IPS DF 4.7 (cell line): ENCODE measurements at regions not wholly inside any gene's neighbourhood (a gene's known extent, or its start where the extent isn't known, plus 50 kb on each side); places are given as distances from the start of the nearest gene placed in this dataset.
"Not testable (repeated sequence)": the region's sequence is repeated elsewhere in the genome, so short reads cannot be mapped to it uniquely, and the experiment has no call there.

Source experiments
- DNase-seq: peaks from one replicate; pipeline ENCODE4 v3.0.0-alpha.2; 2013; ENCODE audit warnings: low spot score; ENCODE audit errors: extremely low read depth

- no peak for DNase-seq
Observed at GRCh38 chr3:72042397-72043203, 257.7 kb upstream of the PROK2 start.

- DNase-seq = no peak
Observed at GRCh38 chr3:72041511-72041910, 256.6 kb upstream of the PROK2 start.

GRCh38 chr3:72041076-72041475 lies 256.1 kb upstream of the PROK2 start:
- no peak for DNase-seq

- no peak for DNase-seq
Observed at GRCh38 chr3:72039677-72040076, 254.7 kb upstream of the PROK2 start.

- no peak for DNase-seq
Observed at GRCh38 chr3:72036899-72037298, 252.0 kb upstream of the PROK2 start.

- DNase-seq = no peak
Observed at GRCh38 chr3:72035606-72036005, 250.7 kb upstream of the PROK2 start.

- DNase-seq = no peak
Observed at GRCh38 chr3:72034986-72035385, 250.0 kb upstream of the PROK2 start.

- DNase-seq = no peak
Observed at GRCh38 chr3:72033666-72034428, 248.9 kb upstream of the PROK2 start.

GRCh38 chr3:72032441-72033135 lies 247.6 kb upstream of the PROK2 start:
- no peak for DNase-seq

GRCh38 chr3:72031581-72031980 lies 246.6 kb upstream of the PROK2 start:
- DNase-seq = no peak

- not testable (repeated sequence) for DNase-seq
Observed at GRCh38 chr3:72030296-72030695, 245.3 kb upstream of the PROK2 start.

GRCh38 chr3:72028726-72029125 lies 243.8 kb upstream of the PROK2 start:
- peak; percentile 76 for DNase-seq

- not testable (repeated sequence) for DNase-seq
Observed at GRCh38 chr3:72028307-72028706, 243.4 kb upstream of the PROK2 start.

- DNase-seq = not testable (repeated sequence)
Observed at GRCh38 chr3:72027728-72028127, 242.8 kb upstream of the PROK2 start.

- no peak for DNase-seq
Observed at GRCh38 chr3:72022027-72022426, 237.1 kb upstream of the PROK2 start.

GRCh38 chr3:72021531-72021930 lies 236.6 kb upstream of the PROK2 start:
- DNase-seq = no peak

GRCh38 chr3:72018343-72018984 lies 233.5 kb upstream of the PROK2 start:
- no peak for DNase-seq

- DNase-seq = no peak
Observed at GRCh38 chr3:72017935-72018334, 233.0 kb upstream of the PROK2 start.

- no peak for DNase-seq
Observed at GRCh38 chr3:72017311-72017710, 232.4 kb upstream of the PROK2 start.

GRCh38 chr3:72015463-72015862 lies 230.5 kb upstream of the PROK2 start:
- no peak for DNase-seq

- no peak for DNase-seq
Observed at GRCh38 chr3:72013084-72013483, 228.1 kb upstream of the PROK2 start.

- DNase-seq = no peak
Observed at GRCh38 chr3:72012363-72012762, 227.4 kb upstream of the PROK2 start.
